PC-9 (cell line): ENCODE measurements at regions not wholly inside any gene's neighbourhood (a gene's known extent, or its start where the extent isn't known, plus 50 kb on each side); places are given as distances from the start of the nearest gene placed in this dataset.

ENCODE experiments used
- EZH2 ChIP-seq: fragments of 200-600 bp; sonication (generic); IDR thresholded peaks from 2 replicates; pipeline ENCODE4 v1.8.0; 2017; ENCODE audit warnings: antibody characterized with exemption, low read depth
- TF ChIP-seq, protein P1 (sequence below): fragments of 200-600 bp; sonication (generic); conservative IDR thresholded peaks from 2 replicates; pipeline ENCODE4 v1.6.1; 2017; ENCODE audit warnings: mixed run types, antibody characterized with exemption, mild to moderate bottlenecking, moderate library complexity

GRCh38 chr18:44080054-44080453 lies 600.6 kb upstream of the SETBP1 start:
- TF ChIP-seq, protein P1, sequence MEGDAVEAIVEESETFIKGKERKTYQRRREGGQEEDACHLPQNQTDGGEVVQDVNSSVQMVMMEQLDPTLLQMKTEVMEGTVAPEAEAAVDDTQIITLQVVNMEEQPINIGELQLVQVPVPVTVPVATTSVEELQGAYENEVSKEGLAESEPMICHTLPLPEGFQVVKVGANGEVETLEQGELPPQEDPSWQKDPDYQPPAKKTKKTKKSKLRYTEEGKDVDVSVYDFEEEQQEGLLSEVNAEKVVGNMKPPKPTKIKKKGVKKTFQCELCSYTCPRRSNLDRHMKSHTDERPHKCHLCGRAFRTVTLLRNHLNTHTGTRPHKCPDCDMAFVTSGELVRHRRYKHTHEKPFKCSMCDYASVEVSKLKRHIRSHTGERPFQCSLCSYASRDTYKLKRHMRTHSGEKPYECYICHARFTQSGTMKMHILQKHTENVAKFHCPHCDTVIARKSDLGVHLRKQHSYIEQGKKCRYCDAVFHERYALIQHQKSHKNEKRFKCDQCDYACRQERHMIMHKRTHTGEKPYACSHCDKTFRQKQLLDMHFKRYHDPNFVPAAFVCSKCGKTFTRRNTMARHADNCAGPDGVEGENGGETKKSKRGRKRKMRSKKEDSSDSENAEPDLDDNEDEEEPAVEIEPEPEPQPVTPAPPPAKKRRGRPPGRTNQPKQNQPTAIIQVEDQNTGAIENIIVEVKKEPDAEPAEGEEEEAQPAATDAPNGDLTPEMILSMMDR, result no peak
- TF ChIP-seq EZH2, result no peak
